ENCODE measurements at regions not wholly inside any gene's neighbourhood (a gene's known extent, or its start where the extent isn't known, plus 50 kb on each side); places are given as distances from the start of the nearest gene placed in this dataset.

DNA sequence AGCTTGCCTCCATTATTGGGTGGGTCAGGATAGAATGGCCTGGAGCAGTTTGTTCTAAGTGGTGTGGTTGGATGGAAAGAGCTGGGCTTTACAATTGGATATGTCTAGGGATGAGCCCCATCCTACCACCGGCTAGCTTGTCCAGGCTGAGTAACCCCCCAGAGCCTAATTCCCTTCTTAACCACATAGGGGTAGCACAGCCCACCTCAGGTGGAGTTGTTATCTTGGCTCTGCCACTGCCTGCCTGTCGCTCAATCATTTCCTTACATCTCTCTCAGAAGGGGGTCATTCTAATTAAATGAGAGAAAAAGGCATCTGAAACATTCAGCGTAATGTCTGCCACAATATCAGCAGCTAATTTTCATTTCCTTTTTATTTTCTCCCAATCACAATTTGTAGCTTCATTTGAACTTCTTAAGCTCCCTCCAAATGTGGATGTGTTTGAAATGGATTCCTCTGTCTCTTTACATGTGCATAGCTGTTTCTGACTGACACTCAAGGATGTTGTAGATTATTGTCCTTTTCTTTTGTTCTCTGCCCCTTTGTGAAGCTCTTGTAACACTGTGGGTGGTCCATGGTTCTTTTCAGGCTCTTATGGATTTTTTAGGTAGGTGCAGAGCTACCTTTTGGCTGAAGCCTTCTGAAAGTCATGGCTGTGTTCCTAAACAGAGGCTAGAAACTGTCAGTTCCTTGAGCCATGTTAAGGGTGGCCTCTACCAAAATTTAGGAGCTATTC is 383.1 kb upstream of the KLF4 start:
- TF ChIP-seq, protein P1, sequence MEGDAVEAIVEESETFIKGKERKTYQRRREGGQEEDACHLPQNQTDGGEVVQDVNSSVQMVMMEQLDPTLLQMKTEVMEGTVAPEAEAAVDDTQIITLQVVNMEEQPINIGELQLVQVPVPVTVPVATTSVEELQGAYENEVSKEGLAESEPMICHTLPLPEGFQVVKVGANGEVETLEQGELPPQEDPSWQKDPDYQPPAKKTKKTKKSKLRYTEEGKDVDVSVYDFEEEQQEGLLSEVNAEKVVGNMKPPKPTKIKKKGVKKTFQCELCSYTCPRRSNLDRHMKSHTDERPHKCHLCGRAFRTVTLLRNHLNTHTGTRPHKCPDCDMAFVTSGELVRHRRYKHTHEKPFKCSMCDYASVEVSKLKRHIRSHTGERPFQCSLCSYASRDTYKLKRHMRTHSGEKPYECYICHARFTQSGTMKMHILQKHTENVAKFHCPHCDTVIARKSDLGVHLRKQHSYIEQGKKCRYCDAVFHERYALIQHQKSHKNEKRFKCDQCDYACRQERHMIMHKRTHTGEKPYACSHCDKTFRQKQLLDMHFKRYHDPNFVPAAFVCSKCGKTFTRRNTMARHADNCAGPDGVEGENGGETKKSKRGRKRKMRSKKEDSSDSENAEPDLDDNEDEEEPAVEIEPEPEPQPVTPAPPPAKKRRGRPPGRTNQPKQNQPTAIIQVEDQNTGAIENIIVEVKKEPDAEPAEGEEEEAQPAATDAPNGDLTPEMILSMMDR (IDR thresholded peaks at IDR 0.05; ENCODE audit: control extremely low read depth, extremely low read depth), result no peak
- no peaks in the 10 kb centered on the region for H3K4me1 ChIP-seq (ENCODE audit: control insufficient read depth in 5 of 5, insufficient read depth in 5 of 5, low read length in 5 of 5)

DNA sequence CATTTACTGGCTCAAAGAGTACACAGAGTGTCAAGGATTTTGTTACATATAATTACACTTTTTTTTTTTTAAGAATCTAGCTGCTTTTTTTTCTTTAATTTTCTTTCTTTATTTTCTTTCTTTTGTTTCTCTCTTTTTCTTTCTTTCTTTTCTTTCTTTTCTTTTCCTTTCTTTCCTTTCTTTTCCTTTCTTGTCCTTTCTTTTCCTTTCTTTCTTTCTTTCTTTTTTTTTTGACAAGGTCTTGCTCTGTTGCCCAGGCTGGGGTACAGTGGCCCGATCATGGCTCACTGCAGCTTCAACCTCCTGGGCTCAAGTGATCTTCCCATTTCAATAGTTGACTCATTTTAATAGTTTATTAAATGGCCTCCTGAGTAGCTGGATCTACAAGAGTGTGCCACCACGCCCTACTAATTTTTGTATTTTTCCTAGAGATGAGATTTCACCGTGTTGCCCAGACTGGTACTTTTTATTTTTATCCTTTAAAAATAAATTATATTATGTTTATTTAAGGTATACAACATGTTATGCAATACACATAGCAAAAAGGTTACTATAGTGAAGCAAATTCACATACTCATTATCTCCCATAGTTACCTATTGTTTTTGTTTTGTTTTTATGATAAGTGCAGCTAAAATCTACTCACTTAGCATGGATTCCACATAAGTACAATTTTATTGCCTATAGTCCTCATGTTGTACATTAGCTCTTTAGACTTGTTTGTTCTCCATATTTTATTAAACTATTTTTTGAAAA is 381.5 kb upstream of the KLF4 start:
- Histone ChIP-seq H3K4me3 (no peak overlapping the region), H3K9me3 (ENCODE audit: control insufficient read depth in 4 of 4, insufficient read depth in 3 of 4, low read length in 3 of 4) (no peaks in the 10 kb centered on the region), H3K27me3 (ENCODE audit: control insufficient read depth in 3 of 3, insufficient read depth in 3 of 3, low read length in 2 of 3) (no peaks in the 10 kb centered on the region), H3K4me1 (ENCODE audit: control insufficient read depth in 5 of 5, insufficient read depth in 5 of 5, low read length in 5 of 5) (peaks cover 0 to 8% (median 0%) of the 10 kb centered on the region in 5 donors), H3K27ac (ENCODE audit: low read depth in 1 of 2, low read length in 1 of 2) (no peak overlapping the region), H3K9ac (ENCODE audit: insufficient read depth in 1 of 2, low read length in 2 of 2) (no peak overlapping the region), H3K36me3 (ENCODE audit: control insufficient read depth in 4 of 4, insufficient read depth in 4 of 4, low read length in 4 of 4) (no peaks in the 10 kb centered on the region)
- ATAC-seq (ENCODE audit: insufficient read depth, low FRiP score) (no peak), DNase-seq (no peak)
- 93 to 95% methylated on average over 3 of the region's 3 CpGs for WGBS, 2 donors
- TF ChIP-seq, protein P1 (IDR thresholded peaks at IDR 0.05; ENCODE audit: control extremely low read depth, extremely low read depth), result no peak

More for the DNA sequence above, 383.1 kb upstream of the KLF4 start:
- DNase-seq (no peak), ATAC-seq (ENCODE audit: insufficient read depth, low FRiP score) (no peak)
- H3K27me3 ChIP-seq (ENCODE audit: control insufficient read depth in 3 of 3, insufficient read depth in 3 of 3, low read length in 2 of 3), result no peaks in the 10 kb centered on the region
- WGBS, 2 donors, result 90 to 94% methylated on average over 3 of the region's 3 CpGs
- H3K36me3 ChIP-seq (ENCODE audit: control insufficient read depth in 4 of 4, insufficient read depth in 4 of 4, low read length in 4 of 4), result no peaks in the 10 kb centered on the region
- H3K4me3 ChIP-seq, result no peak overlapping the region
- no peak overlapping the region for H3K9ac ChIP-seq (ENCODE audit: insufficient read depth in 1 of 2, low read length in 2 of 2)
- no peaks in the 10 kb centered on the region for H3K9me3 ChIP-seq (ENCODE audit: control insufficient read depth in 4 of 4, insufficient read depth in 3 of 4, low read length in 3 of 4)
- H3K27ac ChIP-seq (ENCODE audit: low read depth in 1 of 2, low read length in 1 of 2), result no peak overlapping the region

DNA sequence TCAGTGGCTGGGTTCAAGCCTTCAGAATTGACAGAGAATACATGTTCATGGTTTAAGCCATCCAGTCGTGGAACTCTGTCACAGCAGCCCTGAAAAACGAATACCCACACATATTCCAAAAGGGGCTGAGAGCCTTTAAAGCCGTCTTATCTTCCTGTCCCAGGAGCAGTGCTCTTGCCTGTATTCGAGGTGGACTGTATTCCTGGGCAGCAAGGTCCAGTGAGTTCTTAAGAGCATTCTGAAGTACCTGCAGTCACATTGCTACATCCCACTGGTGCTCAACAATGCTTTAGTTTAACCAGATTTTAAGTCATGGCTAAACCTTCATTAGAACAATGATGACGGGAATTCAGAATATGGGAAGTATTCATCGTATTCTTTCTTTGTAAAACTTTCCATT is 380.7 kb upstream of the KLF4 start:
- Histone ChIP-seq H3K27ac (ENCODE audit: low read depth in 1 of 2, low read length in 1 of 2) (no peak overlapping the region), H3K9me3 (ENCODE audit: control insufficient read depth in 4 of 4, insufficient read depth in 3 of 4, low read length in 3 of 4) (no peaks in the 10 kb centered on the region), H3K36me3 (ENCODE audit: control insufficient read depth in 4 of 4, insufficient read depth in 4 of 4, low read length in 4 of 4) (no peaks in the 10 kb centered on the region), H3K27me3 (ENCODE audit: control insufficient read depth in 3 of 3, insufficient read depth in 3 of 3, low read length in 2 of 3) (no peaks in the 10 kb centered on the region), H3K9ac (ENCODE audit: insufficient read depth in 1 of 2, low read length in 2 of 2) (no peak overlapping the region), H3K4me1 (ENCODE audit: control insufficient read depth in 5 of 5, insufficient read depth in 5 of 5, low read length in 5 of 5) (peaks cover 0 to 8% (median 0%) of the 10 kb centered on the region in 5 donors), H3K4me3 (no peak overlapping the region)
- no peak for DNase-seq
- TF ChIP-seq, protein P1 (IDR thresholded peaks at IDR 0.05; ENCODE audit: control extremely low read depth, extremely low read depth), result no peak
- WGBS, 2 donors, result 73 to 77% methylated on average over 6 of the region's 6 CpGs
- no peak for ATAC-seq (ENCODE audit: insufficient read depth, low FRiP score)
